ENCODE measurements at regions not wholly inside any gene's neighbourhood (a gene's known extent, or its start where the extent isn't known, plus 50 kb on each side); places are given as distances from the start of the nearest gene placed in this dataset.

DNA sequence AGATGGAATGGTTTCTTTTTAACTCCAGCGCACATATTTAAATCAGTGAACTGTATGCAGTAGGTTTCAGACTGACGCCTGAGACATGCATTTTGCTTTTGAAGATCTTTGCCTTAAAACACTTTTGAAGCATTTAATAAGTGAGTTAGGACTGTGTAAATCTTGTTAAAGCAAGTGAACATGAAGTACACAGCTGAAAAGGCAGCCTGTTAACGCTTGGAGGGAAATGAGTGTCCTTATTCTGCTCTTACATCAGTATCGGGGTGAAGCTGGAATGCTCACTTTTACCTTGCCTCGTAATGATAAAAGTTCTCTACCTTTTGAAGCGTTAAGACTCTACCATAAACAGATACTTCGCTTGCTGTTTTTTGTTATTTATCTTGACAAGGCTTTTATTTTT, 552.2 kb downstream of the ZNF608 start:
- Histone ChIP-seq H2BK20ac (ENCODE audit: low read length) (no peak overlapping the region), H3K9ac (replicated peaks in 1 of 4; ENCODE audit: extremely low read depth in 1 of 4, low read depth in 3 of 4, low read length in 3 of 4) (no peak overlapping the region), H3K36me3 (ENCODE audit: control insufficient read depth in 2 of 4, insufficient read depth in 4 of 4, low read length in 3 of 4) (no peaks in the 10 kb centered on the region), H3K4me3 (ENCODE audit: extremely low read depth in 1 of 4, insufficient read depth in 2 of 4, low read depth in 3 of 4, low read length in 4 of 4) (no peak overlapping the region), H3K23me2 (ENCODE audit: low read depth, low read length) (no peaks in the 10 kb centered on the region), H4K91ac (replicated peaks; ENCODE audit: insufficient read length, low read length) (no peak overlapping the region), H3K18ac (ENCODE audit: extremely low read depth, low read length) (no peak overlapping the region), H2AFZ (ENCODE audit: low read length) (no peak overlapping the region), H3K79me2 (ENCODE audit: control insufficient read depth in 1 of 2, insufficient read depth in 2 of 2, low read length in 2 of 2) (no peaks in the 10 kb centered on the region), H3K27me3 (replicated peaks in 1 of 4; ENCODE audit: control insufficient read depth in 3 of 4, extremely low read depth in 1 of 4, insufficient read depth in 3 of 4, low read length in 3 of 4) (no peaks in the 10 kb centered on the region), H3K4me2 (ENCODE audit: insufficient read depth in 1 of 2, low read depth in 2 of 2, low read length in 2 of 2) (no peak overlapping the region), H2AK5ac (ENCODE audit: low read depth, low read length) (no peak overlapping the region), H2BK12ac (ENCODE audit: low read depth, low read length) (no peak overlapping the region), H3K9me3 (ENCODE audit: insufficient read depth in 2 of 2, low read depth in 1 of 2, low read length in 1 of 2) (no peaks in the 10 kb centered on the region), H3K79me1 (ENCODE audit: low read depth, low read length) (no peaks in the 10 kb centered on the region), H3K4ac (replicated peaks; ENCODE audit: insufficient read length, low read depth, low read length) (no peak overlapping the region), H3K23ac (ENCODE audit: insufficient read length) (no peak overlapping the region), H2BK5ac (ENCODE audit: low read depth, low read length) (no peak overlapping the region), H2BK120ac (replicated peaks; ENCODE audit: low read depth, low read length) (no peak overlapping the region), H3K14ac (ENCODE audit: insufficient read length) (no peak overlapping the region), H4K8ac (ENCODE audit: extremely low read depth, insufficient read depth, low read length) (no peak overlapping the region), H4K20me1 (replicated peaks in 1 of 2; ENCODE audit: control insufficient read depth in 1 of 2, insufficient read depth in 2 of 2, low read length in 2 of 2) (no peaks in the 10 kb centered on the region), H3K56ac (replicated peaks; ENCODE audit: insufficient read length, low read depth, low read length) (no peak overlapping the region), H3K4me1 (replicated peaks in 1 of 4; ENCODE audit: control insufficient read depth in 3 of 4, insufficient read depth in 4 of 4, low read length in 3 of 4) (no peaks in the 10 kb centered on the region; a peak in 1 of 7 replicates), H2BK15ac (ENCODE audit: low read length) (no peak overlapping the region), H3K27ac (ENCODE audit: low read depth, low read length) (no peak overlapping the region), H4K5ac (ENCODE audit: insufficient read length, low read depth, low read length) (no peak overlapping the region)
- DNase-seq (ENCODE audit: low read depth in 1 of 2, low spot score in 2 of 2) = no peak
- WGBS, 2 experiments (ENCODE audit: extremely low coverage in 1 of 2, insufficient coverage in 1 of 2, insufficient read length in 1 of 2, insufficient replicate concordance in 2 of 2, low coverage in 1 of 2, low lambda C conversion rate in 2 of 2, missing lambda C conversion rate in 1 of 2) = 89% methylated on average over 7 of the region's 7 CpGs; no CpG with 5 or more reads in 1 of the 2 experiments
- ChIA-PET CTCF (ENCODE audit: partially characterized antibody) (no interaction called here), POLR2A (ENCODE audit: partially characterized antibody) (no interaction called here)
- no peak for FAIRE-seq
- TF ChIP-seq RNF2 (IDR thresholded peaks at IDR 0.05; ENCODE audit: borderline replicate concordance, low read depth, low read length, missing control alignments, poor library complexity, severe bottlenecking) (no peak), GABPA (IDR thresholded peaks at IDR 0.05; ENCODE audit: borderline replicate concordance, insufficient read depth, low read length) (no peak), RFX5 (IDR thresholded peaks at IDR 0.05; ENCODE audit: borderline replicate concordance, low read depth, low read length) (no peak), SIN3A (conservative IDR thresholded peaks at IDR 0.05 in 1 of 2, IDR thresholded peaks at IDR 0.05 in 1 of 2; ENCODE audit: low read depth in 1 of 2, low read length in 2 of 2) (no peak), SP1 (IDR thresholded peaks at IDR 0.05; ENCODE audit: low read depth, low read length) (no peak), TBP (IDR thresholded peaks at IDR 0.05; ENCODE audit: low read depth, low read length) (no peak), KDM5A (IDR thresholded peaks at IDR 0.05; ENCODE audit: low read length) (no peak), CHD1 (IDR thresholded peaks at IDR 0.05; ENCODE audit: low read depth, low read length) (no peak), KDM1A (IDR thresholded peaks at IDR 0.05; ENCODE audit: borderline replicate concordance, low read length) (no peak)
- TF ChIP-seq, protein P1, sequence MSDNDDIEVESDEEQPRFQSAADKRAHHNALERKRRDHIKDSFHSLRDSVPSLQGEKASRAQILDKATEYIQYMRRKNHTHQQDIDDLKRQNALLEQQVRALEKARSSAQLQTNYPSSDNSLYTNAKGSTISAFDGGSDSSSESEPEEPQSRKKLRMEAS (IDR thresholded peaks at IDR 0.05) = no peak
- TF ChIP-seq, protein P2, sequence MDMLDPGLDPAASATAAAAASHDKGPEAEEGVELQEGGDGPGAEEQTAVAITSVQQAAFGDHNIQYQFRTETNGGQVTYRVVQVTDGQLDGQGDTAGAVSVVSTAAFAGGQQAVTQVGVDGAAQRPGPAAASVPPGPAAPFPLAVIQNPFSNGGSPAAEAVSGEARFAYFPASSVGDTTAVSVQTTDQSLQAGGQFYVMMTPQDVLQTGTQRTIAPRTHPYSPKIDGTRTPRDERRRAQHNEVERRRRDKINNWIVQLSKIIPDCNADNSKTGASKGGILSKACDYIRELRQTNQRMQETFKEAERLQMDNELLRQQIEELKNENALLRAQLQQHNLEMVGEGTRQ (IDR thresholded peaks at IDR 0.05; ENCODE audit: low read length) = no peak
- TF ChIP-seq, protein P3, sequence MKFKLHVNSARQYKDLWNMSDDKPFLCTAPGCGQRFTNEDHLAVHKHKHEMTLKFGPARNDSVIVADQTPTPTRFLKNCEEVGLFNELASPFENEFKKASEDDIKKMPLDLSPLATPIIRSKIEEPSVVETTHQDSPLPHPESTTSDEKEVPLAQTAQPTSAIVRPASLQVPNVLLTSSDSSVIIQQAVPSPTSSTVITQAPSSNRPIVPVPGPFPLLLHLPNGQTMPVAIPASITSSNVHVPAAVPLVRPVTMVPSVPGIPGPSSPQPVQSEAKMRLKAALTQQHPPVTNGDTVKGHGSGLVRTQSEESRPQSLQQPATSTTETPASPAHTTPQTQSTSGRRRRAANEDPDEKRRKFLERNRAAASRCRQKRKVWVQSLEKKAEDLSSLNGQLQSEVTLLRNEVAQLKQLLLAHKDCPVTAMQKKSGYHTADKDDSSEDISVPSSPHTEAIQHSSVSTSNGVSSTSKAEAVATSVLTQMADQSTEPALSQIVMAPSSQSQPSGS (IDR thresholded peaks at IDR 0.05; ENCODE audit: low read length) = no peak

Data from H1 (cell line).